ENCODE measurements at regions not wholly inside any gene's neighbourhood (a gene's known extent, or its start where the extent isn't known, plus 50 kb on each side); places are given as distances from the start of the nearest gene placed in this dataset.
"Not testable (repeated sequence)": the region's sequence is repeated elsewhere in the genome, so short reads cannot be mapped to it uniquely, and the experiment has no call there.

GRCh38 chr6:134791243-134791843, 158.6 kb downstream of the ALDH8A1 start:
- not testable (repeated sequence) for DNase-seq (ENCODE audit: low read depth in 1 of 2, low spot score in 1 of 2)

- no peak for DNase-seq (ENCODE audit: low read depth in 1 of 2, low spot score in 1 of 2)
Observed at GRCh38 chr6:134787261-134787877, 162.5 kb downstream of the ALDH8A1 start.

- DNase-seq (ENCODE audit: low read depth in 1 of 2, low spot score in 1 of 2): no peak
Observed at GRCh38 chr6:134784336-134784735, 165.6 kb downstream of the ALDH8A1 start.

GRCh38 chr6:134778431-134778830, 171.5 kb downstream of the ALDH8A1 start:
- no peak for DNase-seq (ENCODE audit: low read depth in 1 of 2, low spot score in 1 of 2)

- no peak for DNase-seq (ENCODE audit: low read depth in 1 of 2, low spot score in 1 of 2)
Observed at GRCh38 chr6:134774201-134774638, 175.7 kb downstream of the ALDH8A1 start.

GRCh38 chr6:134772671-134773360, 177.1 kb downstream of the ALDH8A1 start:
- DNase-seq (ENCODE audit: low read depth in 1 of 2, low spot score in 1 of 2): no peak

GRCh38 chr6:134768931-134769330, 181.0 kb downstream of the ALDH8A1 start:
- no peak for DNase-seq (ENCODE audit: low read depth in 1 of 2, low spot score in 1 of 2)

- no peak for DNase-seq (ENCODE audit: low read depth in 1 of 2, low spot score in 1 of 2)
Observed at GRCh38 chr6:134766497-134766896, 183.4 kb downstream of the ALDH8A1 start.

- DNase-seq (ENCODE audit: low read depth in 1 of 2, low spot score in 1 of 2): no peak
Observed at GRCh38 chr6:134764741-134765140, 185.2 kb downstream of the ALDH8A1 start.

GRCh38 chr6:134763575-134763974, 186.3 kb downstream of the ALDH8A1 start:
- not testable (repeated sequence) for DNase-seq (ENCODE audit: low read depth in 1 of 2, low spot score in 1 of 2)

- DNase-seq (ENCODE audit: low read depth in 1 of 2, low spot score in 1 of 2): no peak
Observed at GRCh38 chr6:134758621-134759020, 191.3 kb downstream of the ALDH8A1 start.

- DNase-seq (ENCODE audit: low read depth in 1 of 2, low spot score in 1 of 2): no peak
Observed at GRCh38 chr6:134757911-134758361, 192.0 kb downstream of the ALDH8A1 start.

- no peak for DNase-seq (ENCODE audit: low read depth in 1 of 2, low spot score in 1 of 2)
Observed at GRCh38 chr6:134756374-134757025, 193.4 kb downstream of the ALDH8A1 start.

- no peak for DNase-seq (ENCODE audit: low read depth in 1 of 2, low spot score in 1 of 2)
Observed at GRCh38 chr6:134754013-134754690, 195.7 kb downstream of the ALDH8A1 start.

- DNase-seq (ENCODE audit: low read depth in 1 of 2, low spot score in 1 of 2): no peak
Observed at GRCh38 chr6:134753001-134753400, 196.9 kb downstream of the ALDH8A1 start.

- DNase-seq (ENCODE audit: low read depth in 1 of 2, low spot score in 1 of 2): no peak
Observed at GRCh38 chr6:134752445-134752844, 197.5 kb downstream of the ALDH8A1 start.

GRCh38 chr6:134750669-134751068, 199.2 kb downstream of the ALDH8A1 start:
- no peak for DNase-seq (ENCODE audit: low read depth in 1 of 2, low spot score in 1 of 2)

GRCh38 chr6:134748484-134748883, 201.4 kb downstream of the ALDH8A1 start:
- DNase-seq (ENCODE audit: low read depth in 1 of 2, low spot score in 1 of 2): no peak

GRCh38 chr6:134747197-134747596, 202.7 kb downstream of the ALDH8A1 start:
- not testable (repeated sequence) for DNase-seq (ENCODE audit: low read depth in 1 of 2, low spot score in 1 of 2)

GRCh38 chr6:134746140-134746539, 203.8 kb downstream of the ALDH8A1 start:
- no peak for DNase-seq (ENCODE audit: low read depth in 1 of 2, low spot score in 1 of 2)

- DNase-seq (ENCODE audit: low read depth in 1 of 2, low spot score in 1 of 2): not testable (repeated sequence)
Observed at GRCh38 chr6:134745192-134745591, 204.7 kb downstream of the ALDH8A1 start.
